OCI-LY3 (cell line): ENCODE measurements at regions not wholly inside any gene's neighbourhood (a gene's known extent, or its start where the extent isn't known, plus 50 kb on each side); places are given as distances from the start of the nearest gene placed in this dataset.

Experiments
- CTCF ChIP-seq: fragments of 200-600, 300-600 bp; sonication (generic); IDR thresholded peaks from 2 replicates; pipeline ENCODE4 v1.5.1; 2014; ENCODE audit warnings: antibody characterized with exemption, low read length, low read depth
- EZH2phosphoT487 ChIP-seq: fragments of 200-600 bp; shearing (Covaris generic); IDR thresholded peaks from 2 replicates; pipeline ENCODE4 v1.6.1; 2018; ENCODE audit warnings: antibody characterized with exemption, mixed run types, low read depth

- TF ChIP-seq CTCF, result no peak
- no peak for TF ChIP-seq EZH2phosphoT487
Observed at GRCh38 chr18:44584900-44585299, 95.8 kb upstream of the SETBP1 start.
